Central memory CD4-positive, alpha-beta T cell (primary cell): ENCODE measurements at regions not wholly inside any gene's neighbourhood (a gene's known extent, or its start where the extent isn't known, plus 50 kb on each side); places are given as distances from the start of the nearest gene placed in this dataset.

Source experiments
- DNase-seq: peaks from one replicate; pipeline ENCODE4 v3.0.0; 2022

GRCh38 chr14:100400115-100400514 is 77.0 kb downstream of the SLC25A47 start:
- no peak for DNase-seq

- no peak for DNase-seq
Measured at GRCh38 chr14:100401031-100401692, 78.0 kb downstream of the SLC25A47 start.

GRCh38 chr14:100401792-100402191 is 78.7 kb downstream of the SLC25A47 start:
- no peak for DNase-seq

- no peak for DNase-seq
Measured at GRCh38 chr14:100402631-100403030, 79.5 kb downstream of the SLC25A47 start.

- no peak for DNase-seq
Measured at GRCh38 chr14:100403105-100403504, 80.0 kb downstream of the SLC25A47 start.

- no peak for DNase-seq
Measured at GRCh38 chr14:100403802-100404365, 80.7 kb downstream of the SLC25A47 start.

GRCh38 chr14:100404419-100404818 is 81.3 kb downstream of the SLC25A47 start:
- no peak for DNase-seq

GRCh38 chr14:100405760-100406455 is 82.8 kb downstream of the SLC25A47 start:
- DNase-seq: no peak

GRCh38 chr14:100406505-100407131 is 83.5 kb downstream of the SLC25A47 start:
- DNase-seq: peak; percentile 6

GRCh38 chr14:100407376-100408102 is 84.4 kb downstream of the SLC25A47 start:
- no peak for DNase-seq

GRCh38 chr14:100408350-100409002 is 85.3 kb downstream of the SLC25A47 start:
- DNase-seq: no peak

- no peak for DNase-seq
Measured at GRCh38 chr14:100409003-100409360, 85.8 kb downstream of the SLC25A47 start.

- no peak for DNase-seq
Measured at GRCh38 chr14:100409651-100410050, 86.5 kb downstream of the SLC25A47 start.

GRCh38 chr14:100410056-100410565 is 87.0 kb downstream of the SLC25A47 start:
- no peak for DNase-seq

GRCh38 chr14:100413699-100414098 is 90.6 kb downstream of the SLC25A47 start:
- DNase-seq: no peak

GRCh38 chr14:100415226-100415625 is 92.1 kb downstream of the SLC25A47 start:
- DNase-seq: no peak

- DNase-seq: no peak
Measured at GRCh38 chr14:100416081-100416680, 93.0 kb downstream of the SLC25A47 start.

GRCh38 chr14:100416921-100417860 is 94.1 kb downstream of the SLC25A47 start:
- no peak for DNase-seq

GRCh38 chr14:100419856-100420255 is 96.7 kb downstream of the SLC25A47 start:
- DNase-seq: no peak

- no peak for DNase-seq
Measured at GRCh38 chr14:100421756-100422470, 98.8 kb downstream of the SLC25A47 start.
